ENCODE measurements at regions not wholly inside any gene's neighbourhood (a gene's known extent, or its start where the extent isn't known, plus 50 kb on each side); places are given as distances from the start of the nearest gene placed in this dataset.

DNA sequence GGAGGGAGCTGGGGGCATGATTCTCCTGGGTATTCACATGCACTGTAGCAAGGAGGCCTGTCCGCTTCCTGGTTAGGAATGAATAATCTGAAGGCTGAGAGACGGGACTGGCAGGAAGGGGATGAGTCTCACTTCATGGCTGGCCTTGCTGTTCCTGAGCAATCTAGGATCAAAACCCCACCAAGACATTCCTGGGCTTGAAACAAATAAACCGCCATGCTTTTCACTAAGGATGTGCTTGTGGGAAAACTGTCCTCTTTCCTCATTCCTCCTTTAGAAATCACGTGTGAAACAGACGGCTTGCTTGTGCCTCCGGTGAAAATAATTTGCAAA lies 132.8 kb downstream of the MACROH2A1 start:
- no peaks in the 10 kb centered on the region for H3K27me3 ChIP-seq (ENCODE audit: insufficient read depth in 3 of 3, low read length in 2 of 3)
- H3K4me3 ChIP-seq: no peak overlapping the region
- no peaks in the 10 kb centered on the region for H3K9me3 ChIP-seq
- no peak for DNase-seq
- H3K27ac ChIP-seq: no peak overlapping the region
- no peaks in the 10 kb centered on the region for H3K36me3 ChIP-seq (ENCODE audit: insufficient read depth in 1 of 2, low read depth in 1 of 2)
- H3K4me1 ChIP-seq: peaks cover 25% of the 10 kb centered on the region
- TF ChIP-seq, protein P1, sequence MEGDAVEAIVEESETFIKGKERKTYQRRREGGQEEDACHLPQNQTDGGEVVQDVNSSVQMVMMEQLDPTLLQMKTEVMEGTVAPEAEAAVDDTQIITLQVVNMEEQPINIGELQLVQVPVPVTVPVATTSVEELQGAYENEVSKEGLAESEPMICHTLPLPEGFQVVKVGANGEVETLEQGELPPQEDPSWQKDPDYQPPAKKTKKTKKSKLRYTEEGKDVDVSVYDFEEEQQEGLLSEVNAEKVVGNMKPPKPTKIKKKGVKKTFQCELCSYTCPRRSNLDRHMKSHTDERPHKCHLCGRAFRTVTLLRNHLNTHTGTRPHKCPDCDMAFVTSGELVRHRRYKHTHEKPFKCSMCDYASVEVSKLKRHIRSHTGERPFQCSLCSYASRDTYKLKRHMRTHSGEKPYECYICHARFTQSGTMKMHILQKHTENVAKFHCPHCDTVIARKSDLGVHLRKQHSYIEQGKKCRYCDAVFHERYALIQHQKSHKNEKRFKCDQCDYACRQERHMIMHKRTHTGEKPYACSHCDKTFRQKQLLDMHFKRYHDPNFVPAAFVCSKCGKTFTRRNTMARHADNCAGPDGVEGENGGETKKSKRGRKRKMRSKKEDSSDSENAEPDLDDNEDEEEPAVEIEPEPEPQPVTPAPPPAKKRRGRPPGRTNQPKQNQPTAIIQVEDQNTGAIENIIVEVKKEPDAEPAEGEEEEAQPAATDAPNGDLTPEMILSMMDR (IDR thresholded peaks at IDR 0.05): no peak
- intact Hi-C loops (cut with DNase I): loop anchor here in 1 of 2 donors (2.0 kb wide), 1 partner anchor 21 kb away; no protein-coding TSS in a partner anchor
- WGBS, 3 donors: 81 to 88% (median 84%) methylated on average over 6 of the region's 6 CpGs
- ATAC-seq: no peak

DNA sequence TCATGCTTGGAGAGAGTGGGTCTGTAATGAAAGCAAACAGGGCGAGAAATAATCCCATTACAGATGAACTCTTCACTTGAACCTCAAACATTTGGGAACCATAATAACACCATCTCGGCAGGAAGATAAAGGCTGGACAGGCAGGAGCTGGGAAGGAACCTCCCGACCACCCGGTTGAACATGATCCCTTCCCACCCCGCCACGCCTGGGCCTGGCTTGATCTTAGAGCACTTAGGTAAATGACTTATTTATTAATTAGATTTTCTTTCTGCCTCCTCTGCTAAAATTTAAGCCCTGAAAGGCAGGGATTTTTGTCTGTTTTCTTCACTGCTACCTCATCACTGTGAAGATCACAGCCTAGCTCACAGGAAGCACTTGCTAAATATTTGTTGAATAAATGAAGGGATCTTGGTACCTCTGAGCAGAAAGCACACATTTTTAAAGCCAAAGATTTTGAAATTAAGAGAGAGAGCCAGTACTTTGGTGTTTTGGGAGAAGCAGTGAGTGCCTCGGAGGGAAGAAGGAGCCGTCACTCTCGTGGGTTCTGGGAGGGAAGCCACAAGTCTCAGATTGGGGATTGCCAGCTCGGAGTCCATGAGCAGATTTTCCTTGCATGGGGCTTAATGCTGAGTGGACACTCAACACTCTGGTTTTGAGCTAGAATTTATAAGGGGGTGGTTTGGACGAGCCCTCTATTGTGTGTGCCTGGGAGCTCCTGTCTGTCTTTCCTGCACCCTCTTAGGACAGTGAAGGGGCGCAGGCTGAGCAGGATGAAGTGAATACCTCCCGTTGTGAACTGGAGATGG lies 133.3 kb downstream of the MACROH2A1 start:
- no peaks in the 10 kb centered on the region for H3K27me3 ChIP-seq (ENCODE audit: insufficient read depth in 3 of 3, low read length in 2 of 3)
- intact Hi-C loops (cut with DNase I): loop anchor here in 1 of 2 donors (2.0 kb wide), 1 partner anchor 21 kb away; no protein-coding TSS in a partner anchor
- ATAC-seq (no peak), DNase-seq (no peak)
- TF ChIP-seq, protein P1 (IDR thresholded peaks at IDR 0.05): no peak
- no peaks in the 10 kb centered on the region for H3K36me3 ChIP-seq (ENCODE audit: insufficient read depth in 1 of 2, low read depth in 1 of 2)
- no peak overlapping the region for H3K4me3 ChIP-seq
- peak overlapping the region; percentile 31 for H3K27ac ChIP-seq
- WGBS, 3 donors: 69 to 90% (median 80%) methylated on average over 13 of the region's 13 CpGs
- H3K9me3 ChIP-seq: no peaks in the 10 kb centered on the region
- peaks cover 20% of the 10 kb centered on the region for H3K4me1 ChIP-seq

DNA sequence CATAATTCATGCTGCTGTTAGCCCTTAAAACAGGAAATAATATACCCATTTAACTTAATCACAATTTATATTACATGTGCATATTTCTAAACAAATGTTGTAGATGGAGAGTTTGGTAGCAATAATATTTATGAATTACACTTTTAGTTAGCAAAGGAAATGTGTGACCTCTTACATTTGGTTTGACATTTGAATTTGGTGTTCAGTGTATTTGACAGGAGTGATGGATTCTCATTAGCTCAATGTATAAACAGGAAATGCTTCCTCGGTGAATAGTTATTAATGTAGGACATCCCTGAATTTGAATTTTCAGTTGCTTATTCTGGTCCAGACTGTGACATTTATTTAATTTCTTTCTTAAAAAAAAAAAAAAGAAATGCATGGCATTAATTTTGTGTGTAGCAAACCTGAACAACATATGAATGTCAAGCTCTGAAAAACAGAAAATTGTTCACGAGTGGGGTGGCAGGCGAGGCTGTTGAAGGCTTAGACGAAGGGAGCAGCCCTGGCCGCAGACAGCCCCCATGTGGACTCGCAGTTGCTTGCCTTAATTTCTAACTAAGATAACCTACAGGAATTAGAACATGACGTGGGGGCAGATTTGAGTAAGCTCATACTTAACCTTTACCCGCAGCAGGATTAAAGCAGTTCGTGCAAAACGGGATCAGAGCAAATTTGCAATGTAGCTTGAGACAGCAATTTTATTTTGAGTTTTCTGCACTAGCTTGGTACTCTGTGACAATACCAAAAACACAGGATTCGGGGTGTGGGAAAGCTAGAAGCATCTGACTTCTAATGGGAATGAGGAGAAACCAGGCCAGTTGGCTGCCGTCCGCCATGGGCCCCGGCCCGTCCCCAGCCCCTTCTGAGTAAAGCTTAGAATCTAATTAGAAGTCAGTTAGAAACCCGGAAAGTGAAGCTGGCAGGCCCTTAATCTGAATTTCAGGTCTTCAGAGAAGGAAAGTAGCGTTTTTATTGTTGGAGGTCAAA lies 134.3 kb downstream of the MACROH2A1 start:
- intact Hi-C loops (cut with DNase I): no loop called here
- Histone ChIP-seq H3K27me3 (ENCODE audit: insufficient read depth in 3 of 3, low read length in 2 of 3) (no peaks in the 10 kb centered on the region), H3K27ac (no peak overlapping the region), H3K9me3 (no peaks in the 10 kb centered on the region), H3K4me1 (peaks cover 12% of the 10 kb centered on the region), H3K4me3 (no peak overlapping the region), H3K36me3 (ENCODE audit: insufficient read depth in 1 of 2, low read depth in 1 of 2) (no peaks in the 10 kb centered on the region)
- TF ChIP-seq, protein P1 (IDR thresholded peaks at IDR 0.05): no peak
- WGBS, 3 donors: 68 to 88% (median 76%) methylated on average over 17 of the region's 17 CpGs
- no peak for ATAC-seq
- no peak for DNase-seq

DNA sequence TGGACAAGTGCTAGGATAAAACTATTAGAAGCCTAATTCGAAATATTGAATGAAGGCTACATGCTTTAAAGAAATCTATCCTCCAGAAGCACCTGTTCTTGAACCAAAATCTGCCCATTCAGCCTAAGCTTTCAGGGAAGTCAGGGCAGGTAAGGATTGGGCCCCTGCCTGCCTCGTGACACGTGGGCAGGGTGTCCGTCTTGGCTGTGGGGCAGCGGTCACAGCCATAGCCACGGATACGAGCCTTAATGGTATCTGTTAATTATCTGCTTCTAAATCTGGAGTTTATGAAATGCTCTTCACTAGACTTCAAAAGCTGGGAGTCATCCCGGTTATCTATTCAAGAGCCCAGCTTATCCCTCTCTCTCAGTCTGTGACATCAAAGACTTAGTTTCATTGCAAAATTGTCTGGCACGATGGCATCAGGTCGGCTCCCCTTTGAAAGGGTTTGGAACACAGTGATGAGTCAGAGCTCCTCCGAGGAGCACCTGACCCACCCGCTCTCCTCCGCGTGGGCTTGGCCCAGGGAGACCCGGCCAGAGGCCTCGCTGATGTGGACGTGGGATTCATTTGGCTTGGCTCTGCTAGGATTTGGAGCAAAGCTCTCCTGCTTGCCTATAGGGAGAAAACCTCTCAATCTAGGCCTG lies 135.9 kb downstream of the MACROH2A1 start:
- intact Hi-C loops (cut with DNase I): no loop called here
- ATAC-seq: peak; percentile 92 to 96 (median 94)
- H3K4me1 ChIP-seq: no peaks in the 10 kb centered on the region

More for the DNA sequence above, 135.9 kb downstream of the MACROH2A1 start:
- Histone ChIP-seq H3K27me3 (ENCODE audit: insufficient read depth in 3 of 3, low read length in 2 of 3) (no peaks in the 10 kb centered on the region), H3K36me3 (ENCODE audit: insufficient read depth in 1 of 2, low read depth in 1 of 2) (no peaks in the 10 kb centered on the region), H3K9me3 (peaks cover 5% of the 10 kb centered on the region), H3K4me3 (no peak overlapping the region), H3K27ac (peak overlapping the region; percentile 66)
- WGBS, 3 donors: 70 to 78% (median 76%) methylated on average over 17 of the region's 17 CpGs
- TF ChIP-seq, protein P1 (IDR thresholded peaks at IDR 0.05): no peak
- DNase-seq: peak; percentile 41 to 70

All from psoas muscle (tissue), 7 donors.